Stimulated activated CD8-positive, alpha-beta memory T cell treated with anti-CD3 and anti-CD28 coated beads, Interleukin-15, amount 100 ng/mL, for 4 hours (primary cell): ENCODE measurements at regions not wholly inside any gene's neighbourhood (a gene's known extent, or its start where the extent isn't known, plus 50 kb on each side); places are given as distances from the start of the nearest gene placed in this dataset.
"Not testable (repeated sequence)": the region's sequence is repeated elsewhere in the genome, so short reads cannot be mapped to it uniquely, and the experiment has no call there.

Experiments
- DNase-seq, 2 donors: peaks; one replicate each; pipeline ENCODE4 v3.0.0-alpha.2; 2020; ENCODE audit warnings: low read depth in 2 of 2

DNA sequence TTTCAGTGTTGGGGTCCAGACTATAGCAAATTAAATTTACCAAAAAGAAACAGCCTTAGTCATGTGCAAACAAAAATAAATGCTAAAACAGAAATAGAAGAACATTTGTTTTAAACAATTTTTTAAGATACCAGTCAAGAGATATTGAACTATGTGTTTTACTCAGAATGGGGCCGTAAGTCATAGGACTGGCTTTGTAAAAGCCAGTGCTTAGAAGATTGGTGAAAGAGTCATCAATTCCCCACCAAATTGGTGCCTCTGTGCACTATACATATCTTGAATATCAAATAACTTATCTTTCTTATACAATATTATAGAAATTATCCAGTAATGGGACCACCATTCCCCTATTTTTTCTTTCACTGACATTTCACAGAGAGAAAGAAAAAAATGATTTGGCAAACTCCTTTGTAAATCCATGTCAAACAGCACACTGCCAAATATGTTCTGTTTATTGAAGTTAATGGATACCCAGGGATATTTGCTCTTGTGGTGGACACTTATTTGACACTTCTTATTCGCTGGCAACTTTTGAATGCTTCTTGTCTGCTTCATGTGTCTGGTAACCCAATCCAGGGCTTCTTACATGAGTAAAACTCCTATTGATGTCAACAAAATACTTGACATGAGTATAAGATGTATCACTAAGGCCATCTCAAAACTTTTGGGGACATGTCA lies 145.7 kb upstream of the PKN2 start:
- DNase-seq = no peak

DNA sequence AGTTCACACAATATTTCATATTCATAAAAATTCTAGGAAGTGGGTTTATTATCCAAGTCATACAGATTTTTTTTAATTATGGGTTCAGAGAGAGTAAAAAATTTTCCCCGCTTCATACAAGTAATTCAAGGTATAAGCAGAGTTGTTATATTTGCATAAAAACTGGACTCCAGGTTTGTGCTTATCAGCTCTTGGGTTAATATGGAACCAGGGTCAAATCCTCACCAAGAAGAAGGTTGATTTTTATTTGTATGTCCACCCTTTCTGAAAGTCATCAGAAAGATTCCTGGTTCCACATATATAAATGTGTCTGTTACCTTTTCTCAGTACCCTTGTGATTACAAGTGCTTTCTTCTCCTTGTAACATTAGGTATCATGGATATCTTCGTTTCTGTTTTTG lies 143.8 kb upstream of the PKN2 start:
- no peak for DNase-seq

DNA sequence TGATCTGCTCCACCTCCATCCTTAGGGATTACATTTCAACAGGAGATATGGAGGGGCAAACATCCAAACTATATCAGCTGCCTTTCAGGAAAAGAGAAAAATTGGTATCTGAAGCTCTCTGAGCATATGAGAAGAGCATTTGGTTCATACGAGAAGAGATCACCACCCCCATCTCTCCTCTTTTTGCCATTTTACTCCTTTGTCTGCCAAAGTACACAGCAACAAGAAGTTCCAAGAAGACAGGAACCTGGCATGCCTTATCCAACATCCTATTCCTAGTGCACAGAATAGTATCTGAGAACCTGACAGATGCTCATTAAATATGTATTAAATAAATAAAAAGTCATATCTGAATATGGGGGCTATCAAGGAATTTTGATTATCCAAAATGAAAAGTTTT lies 142.5 kb upstream of the PKN2 start:
- DNase-seq = no peak

DNA sequence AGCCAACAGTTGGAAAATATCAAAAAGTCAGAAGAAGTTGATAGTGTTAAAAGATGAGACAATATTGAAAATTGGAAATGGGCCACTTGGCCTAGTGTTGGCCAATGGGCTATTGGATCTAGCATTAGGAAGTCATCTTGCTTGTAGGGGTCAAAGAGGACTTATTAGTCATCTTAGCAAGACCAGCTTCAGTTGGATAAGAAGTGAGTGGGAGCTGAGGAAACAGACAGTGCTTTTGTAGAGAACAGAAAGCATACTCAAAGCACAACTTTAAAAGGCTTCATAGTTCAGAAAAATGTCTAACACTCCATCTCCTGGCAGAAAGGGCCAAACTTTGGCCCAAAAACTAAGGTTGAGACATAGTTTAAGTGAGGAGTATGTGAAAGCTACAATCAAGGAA lies 139.9 kb upstream of the PKN2 start:
- DNase-seq = no peak

DNA sequence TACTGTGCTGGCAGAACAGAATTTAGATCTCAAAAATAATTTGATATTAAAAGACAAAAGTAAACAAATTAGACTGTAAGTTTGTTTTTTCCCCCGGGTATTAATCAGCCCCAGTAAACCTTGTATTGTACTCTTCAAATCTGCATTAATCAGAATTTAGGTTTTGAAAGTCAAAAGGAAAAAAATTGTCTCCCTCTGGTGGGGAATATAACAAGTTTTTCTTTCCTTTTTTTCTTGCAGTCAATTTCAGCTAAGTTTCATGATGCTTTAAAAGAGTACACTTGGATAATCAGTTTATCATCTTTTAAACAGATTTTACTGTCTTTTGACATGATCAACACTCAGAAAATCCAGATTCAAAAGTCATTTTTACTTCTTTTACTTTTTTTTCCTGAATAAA lies 134.5 kb upstream of the PKN2 start:
- DNase-seq = no peak

DNA sequence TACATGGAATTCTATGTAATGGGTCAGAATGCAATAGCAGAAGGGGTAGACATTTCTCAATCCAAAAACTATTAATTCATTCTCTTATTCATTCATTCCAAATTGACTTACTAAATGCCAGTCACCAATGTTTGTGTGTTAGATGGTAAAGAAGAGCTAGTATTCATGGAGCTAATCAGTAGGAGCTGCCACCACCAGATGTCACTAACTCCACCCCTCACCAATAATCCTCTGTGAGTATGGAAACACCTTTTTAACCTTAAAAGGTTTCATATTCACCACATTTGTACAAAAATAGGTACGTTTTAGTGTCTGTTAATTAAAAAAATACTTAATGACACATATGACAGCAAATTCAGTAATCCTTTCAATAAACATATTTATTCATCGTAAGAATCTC lies 131.8 kb upstream of the PKN2 start:
- DNase-seq = no peak

DNA sequence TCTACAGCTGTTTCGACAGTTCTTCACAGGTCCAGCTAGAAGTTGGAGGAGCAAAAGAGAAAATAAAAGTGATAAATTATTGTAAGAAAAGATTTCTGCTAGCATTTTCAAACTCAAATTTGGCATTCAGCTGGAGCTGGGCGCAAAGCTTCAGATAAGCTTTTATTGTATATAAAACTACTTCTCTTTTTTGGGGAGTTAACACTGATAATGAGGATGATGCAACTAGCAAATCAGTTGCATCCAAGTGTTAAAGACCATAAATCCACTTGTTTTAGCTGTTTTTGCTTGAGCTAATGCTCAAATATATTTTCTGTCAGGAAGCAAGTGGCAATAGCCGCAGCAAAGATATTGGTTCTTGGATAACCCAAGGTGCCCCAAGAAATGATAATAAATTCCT lies 127.1 kb upstream of the PKN2 start:
- no peak for DNase-seq

DNA sequence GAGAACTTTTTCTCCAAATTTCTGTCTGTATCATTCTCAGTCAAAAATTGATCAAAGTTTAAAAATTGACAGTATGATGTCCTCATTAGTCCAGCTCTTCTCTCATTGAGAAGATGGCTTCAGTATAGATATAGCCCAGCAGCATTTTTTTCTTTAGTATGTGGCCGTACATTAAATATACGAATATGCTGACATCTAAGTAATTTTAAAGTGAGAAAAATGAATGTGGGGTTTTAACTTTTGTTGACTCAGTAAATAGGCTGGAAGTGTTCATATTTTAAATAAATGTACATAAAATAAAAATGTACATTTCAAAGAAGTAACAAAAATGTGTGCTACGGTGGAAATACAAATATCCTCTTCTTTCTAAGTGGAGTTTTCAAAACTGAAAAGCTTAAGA lies 123.5 kb upstream of the PKN2 start:
- DNase-seq = no peak

DNA sequence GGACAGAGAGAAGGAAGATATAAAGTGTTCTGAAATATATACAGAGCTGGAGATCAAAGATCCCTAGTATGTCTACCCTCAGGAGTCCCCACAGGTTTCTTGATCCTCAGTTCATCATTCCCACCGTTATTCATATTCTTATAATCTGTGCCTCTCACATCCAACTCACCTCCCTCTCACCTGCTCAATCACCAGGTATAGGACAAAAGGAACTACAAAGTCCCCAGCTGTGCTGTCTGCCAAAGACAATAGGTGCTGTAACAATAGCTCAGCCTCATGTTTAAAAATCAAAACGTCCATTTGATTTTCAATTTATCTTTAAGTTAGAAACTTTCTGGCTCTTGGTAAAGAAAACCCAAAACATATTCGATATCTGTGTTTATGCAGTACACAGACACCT lies 121.1 kb upstream of the PKN2 start:
- DNase-seq = no peak

DNA sequence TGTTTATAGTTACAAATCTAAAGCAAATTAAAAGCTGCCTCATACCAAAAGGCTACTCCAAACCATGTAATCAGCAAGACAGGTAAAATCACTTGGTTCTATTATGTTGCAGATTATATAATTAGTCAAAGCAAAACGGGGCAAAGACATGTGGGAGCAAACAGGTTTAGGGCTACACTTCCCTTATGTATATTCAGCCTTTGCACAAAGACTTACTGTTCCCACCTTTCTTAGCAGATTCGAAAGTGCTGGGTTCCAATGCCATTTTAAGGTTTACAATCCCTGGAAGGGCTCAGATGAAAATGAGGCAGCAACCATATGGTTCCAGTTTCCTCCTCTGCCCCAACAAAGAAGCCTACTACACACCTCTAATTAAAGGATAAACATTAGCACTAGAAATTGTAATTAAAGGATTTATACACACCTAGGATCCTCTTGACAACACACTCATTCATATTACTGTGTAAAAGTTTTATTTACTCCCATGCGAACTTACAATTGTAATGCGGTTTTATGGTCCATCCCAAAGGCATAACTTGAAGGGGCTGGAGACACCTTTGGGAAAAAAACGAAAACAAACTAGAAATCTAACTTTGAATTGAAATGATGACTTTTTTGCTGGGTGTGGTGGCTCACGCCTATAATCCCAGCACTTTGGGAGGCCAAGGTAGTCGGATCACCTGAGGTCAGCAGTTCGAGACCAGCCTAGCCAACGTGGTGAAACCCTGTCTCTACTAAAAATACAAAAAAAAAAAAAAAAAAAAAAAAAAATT lies 117.3 kb upstream of the PKN2 start:
- no peak for DNase-seq

DNA sequence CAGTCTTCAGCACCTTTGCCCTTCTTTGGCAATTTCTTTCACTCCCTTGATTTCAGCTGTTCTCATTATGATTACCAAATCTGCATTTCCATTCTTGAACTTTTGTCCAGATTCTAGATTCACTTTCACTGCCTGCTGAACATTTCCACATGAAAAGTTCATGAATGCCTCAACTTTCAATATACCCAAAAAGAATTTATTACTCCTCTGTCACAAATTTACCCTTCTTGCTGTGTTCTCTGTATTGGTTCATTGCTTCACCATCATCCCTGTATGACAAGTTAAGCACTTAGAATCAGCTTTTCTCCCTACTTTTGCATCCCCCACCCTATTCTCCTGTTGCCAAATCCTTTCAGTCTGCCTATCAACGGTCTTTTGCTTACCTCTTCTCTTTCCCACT lies 112.6 kb upstream of the PKN2 start:
- no peak for DNase-seq

DNA sequence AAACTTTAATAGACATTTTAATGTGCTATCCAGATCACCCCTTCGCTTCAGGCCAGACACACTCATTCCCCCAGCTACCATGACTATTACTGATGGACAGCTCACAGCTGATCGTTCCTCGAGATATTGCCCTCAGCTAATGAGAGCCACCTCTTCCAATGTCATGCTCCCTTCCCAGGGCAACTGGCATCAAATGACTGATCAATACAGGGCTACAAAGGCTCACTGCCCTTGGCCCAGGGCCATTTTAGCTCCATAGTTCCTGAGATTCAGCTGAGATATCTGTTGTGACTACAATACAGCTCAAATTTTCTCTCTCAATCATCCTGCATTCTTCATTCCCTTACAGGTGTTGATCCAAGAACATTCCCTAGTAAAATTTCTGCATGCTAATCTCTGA lies 104.5 kb upstream of the PKN2 start:
- DNase-seq = no peak

DNA sequence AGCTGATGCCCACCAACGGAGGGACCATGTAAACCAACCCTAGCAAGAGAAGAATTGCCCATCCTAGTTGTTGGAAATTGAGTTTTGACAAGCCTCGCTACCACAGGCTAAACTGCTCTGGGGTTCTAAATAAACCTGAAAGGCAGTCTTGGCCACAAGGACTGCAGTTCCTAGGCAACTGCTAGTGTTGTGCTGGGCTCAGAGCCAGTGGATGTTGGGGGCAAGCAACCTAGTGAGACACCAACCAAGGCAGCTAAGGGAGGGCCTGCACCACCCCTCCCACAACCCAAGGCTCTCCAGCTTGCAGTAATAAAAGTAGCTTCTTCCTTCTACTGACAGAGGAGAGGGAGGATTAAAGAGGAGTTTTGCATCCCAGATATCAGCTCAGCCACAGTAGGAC lies 102.4 kb upstream of the PKN2 start:
- no peak for DNase-seq

DNA sequence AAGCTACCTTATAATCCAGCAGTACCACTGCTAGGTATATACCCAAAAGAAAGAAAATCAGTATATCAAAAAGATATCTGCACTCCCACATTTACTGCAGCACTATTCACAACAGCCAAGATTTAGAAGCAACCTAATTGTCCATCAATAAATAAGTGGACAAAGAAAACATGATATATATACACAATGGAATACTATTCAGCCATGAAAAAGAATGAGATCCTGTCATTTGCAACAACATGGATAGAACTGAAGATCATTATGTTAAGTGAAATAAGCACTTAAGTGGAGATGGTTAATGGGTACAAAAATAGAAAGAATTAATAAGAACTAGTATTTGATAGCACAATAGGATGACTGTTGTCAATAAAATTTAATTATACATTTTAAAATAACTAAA lies 90.7 kb upstream of the PKN2 start:
- no peak for DNase-seq

DNA sequence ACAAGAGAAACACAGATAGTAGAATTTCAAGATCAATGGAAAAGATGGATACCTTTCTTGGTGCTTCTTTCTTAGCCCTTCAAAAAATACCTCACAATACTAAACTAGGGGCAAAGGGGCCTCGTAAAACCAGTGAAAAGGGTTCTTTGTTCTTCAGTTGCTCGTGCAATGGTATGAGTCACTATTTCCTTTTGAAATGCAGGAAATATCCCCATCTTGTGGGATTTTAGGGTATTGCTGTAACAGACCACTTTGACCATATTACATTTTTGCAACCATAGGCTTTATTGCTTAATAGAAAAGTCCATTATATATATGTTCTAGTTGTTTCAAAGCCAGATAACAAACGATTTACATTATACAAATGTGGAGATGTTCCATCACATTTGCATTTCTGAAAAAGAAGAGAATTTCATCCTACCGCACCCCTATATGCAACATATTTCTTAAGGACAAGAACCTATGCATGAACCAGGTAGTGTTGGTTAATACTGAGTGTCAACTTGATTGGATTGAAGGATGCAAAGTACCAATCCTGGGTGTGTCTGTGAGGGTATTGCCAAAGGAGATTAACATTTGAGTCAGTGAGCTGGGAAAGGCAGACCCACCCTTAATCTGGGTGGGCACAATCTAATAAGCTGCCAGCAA lies 88.6 kb upstream of the PKN2 start:
- DNase-seq = no peak

DNA sequence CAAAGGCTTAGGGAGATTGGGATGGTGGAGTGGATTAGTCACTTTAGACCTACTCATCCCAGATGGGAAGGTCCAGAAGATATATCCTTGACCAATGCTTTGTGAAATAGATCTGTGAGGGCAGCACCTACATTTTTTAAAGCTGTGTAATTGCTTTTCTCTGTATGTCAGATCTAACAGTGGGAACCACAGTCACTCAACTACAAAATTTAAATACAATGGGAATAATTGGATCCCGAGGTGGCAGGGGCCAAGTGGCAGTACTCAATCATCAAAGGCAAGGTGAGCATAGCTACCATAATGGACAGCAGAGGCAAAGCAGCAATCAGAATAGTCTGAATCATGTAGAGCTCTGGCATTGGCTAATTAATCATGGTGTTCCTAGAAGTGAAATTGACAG lies 86.1 kb upstream of the PKN2 start:
- not testable (repeated sequence) for DNase-seq

DNA sequence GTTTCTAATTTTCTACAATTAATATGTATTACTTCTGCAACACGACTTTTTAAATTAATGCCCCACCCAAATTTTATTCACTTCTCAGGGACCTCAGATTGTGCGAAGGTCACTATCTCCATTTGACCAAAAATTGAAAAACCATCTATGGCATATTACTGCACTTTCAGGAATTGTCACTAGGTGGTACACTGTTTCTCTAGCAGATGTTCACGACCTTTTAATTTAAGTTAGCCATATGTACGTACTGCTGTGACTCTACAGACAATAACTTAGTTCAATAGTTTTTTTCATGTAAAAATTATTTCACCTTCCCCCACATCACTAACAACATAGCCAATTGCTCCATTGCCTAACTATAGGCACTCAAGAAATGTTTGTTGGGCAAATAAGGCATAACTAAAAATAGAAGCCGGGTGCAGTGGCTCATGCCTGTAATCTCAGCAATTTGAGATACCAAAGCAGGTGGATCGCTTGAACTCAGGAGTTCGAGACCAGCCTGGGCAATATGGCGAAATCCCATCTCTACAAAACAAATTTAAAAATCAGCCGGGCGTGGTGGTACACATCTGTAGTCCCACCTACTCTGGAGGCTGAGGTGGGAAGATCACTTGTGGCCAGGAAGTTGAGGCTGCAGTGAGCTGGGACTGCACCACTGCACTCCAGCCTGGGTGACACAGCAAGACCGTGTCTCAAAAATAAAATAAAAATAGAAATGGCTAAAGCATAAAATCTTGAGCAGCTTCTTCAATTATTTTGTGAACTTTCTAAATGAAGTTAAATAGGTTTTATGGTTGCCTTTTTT lies 75.7 kb upstream of the PKN2 start:
- no peak for DNase-seq

DNA sequence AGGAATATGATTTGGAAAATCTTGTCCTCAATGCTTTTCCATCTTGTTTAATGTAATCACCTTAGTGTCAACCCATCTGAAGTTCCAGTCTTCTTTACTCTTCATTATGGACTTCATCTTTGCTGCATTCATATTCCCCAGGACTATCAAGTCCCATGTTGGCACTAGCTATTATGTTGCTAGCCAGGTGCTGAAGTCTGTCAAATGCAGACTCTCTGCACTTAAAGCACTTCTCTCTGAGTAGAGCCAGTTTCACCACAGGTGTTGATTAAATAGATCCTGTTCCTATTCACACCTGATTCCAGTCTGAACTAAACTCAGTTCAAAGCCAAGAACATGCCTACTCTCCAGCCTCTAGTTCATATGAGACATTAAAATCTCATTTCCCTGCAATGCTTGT lies 75.0 kb upstream of the PKN2 start:
- no peak for DNase-seq

DNA sequence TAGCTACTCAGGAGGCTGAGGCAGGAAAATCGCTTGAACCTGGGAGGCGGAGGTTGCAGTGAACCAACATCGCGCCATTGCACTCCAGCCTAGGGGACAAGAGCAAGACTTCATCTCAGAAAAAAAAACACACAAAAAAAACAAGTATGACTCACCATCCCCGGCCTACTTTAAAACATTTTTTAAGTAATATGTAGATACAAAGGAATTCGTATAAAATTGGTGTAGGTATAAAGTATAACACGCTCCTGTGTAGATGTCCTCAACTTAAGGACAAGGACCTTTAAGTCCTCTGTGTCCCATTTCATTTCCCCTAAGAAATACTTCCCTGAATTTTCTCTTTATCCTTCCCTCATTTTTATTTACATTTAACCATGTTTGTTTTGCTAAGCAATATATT lies 73.4 kb upstream of the PKN2 start:
- DNase-seq = no peak

DNA sequence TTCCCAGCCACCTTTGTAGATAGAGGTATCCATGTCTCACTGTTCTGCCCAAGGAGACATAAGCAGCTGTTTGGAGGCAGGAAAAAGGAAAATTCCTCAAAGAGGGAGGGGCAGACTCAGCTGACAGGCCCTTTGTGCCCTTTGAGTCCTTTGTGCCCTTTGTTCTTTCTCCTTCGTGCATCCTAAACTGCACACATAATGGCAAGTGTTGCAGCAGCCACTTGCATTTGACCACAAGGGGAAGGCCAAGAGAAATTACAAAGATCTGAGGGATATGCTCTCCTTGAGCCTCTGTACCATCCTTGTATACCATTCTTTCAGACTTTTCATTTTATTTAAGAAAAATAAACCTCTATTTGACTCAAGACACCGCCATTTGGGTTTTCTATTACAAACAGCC lies 71.8 kb upstream of the PKN2 start:
- no peak for DNase-seq

DNA sequence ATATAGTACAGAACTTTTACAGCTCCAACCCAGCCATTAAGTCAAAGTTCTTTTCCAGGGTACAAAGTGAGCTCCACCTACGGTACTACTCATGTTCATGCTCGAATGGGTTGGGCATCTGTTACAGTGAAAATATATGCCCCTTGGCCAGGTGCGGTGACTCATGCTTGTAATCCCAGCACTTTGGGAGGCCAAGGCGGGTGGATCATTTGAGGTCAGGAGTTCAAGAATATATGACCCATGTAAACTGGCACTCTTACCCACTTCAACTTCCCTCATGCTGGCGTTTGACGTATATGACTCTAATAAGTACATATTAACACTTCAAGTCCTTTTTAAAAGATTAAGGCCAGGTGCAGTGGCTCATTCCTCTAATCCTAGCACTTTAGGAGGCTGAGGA lies 71.3 kb upstream of the PKN2 start:
- DNase-seq = no peak

DNA sequence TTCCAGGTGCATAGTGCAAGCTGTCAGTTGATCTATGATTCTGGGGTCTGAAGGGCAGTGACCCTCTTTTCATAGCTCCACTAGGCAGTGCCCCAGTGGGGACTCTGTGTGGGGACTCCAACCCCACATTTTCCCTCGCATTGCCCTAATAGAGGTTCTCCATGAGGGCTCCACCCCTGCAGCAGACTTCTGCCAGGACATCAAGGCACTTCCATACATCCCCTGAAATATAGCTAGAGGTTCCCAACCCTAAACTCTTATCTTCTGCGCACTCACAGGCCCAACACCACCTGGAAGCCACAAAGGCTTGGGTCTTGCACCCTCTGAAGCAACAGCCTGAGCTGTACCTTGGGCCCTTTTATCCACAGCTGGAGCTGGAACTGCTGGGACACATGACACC lies 65.7 kb upstream of the PKN2 start:
- no peak for DNase-seq
